PC-9 (cell line): ENCODE measurements at regions not wholly inside any gene's neighbourhood (a gene's known extent, or its start where the extent isn't known, plus 50 kb on each side); places are given as distances from the start of the nearest gene placed in this dataset.

ENCODE experiments used
- EZH2 ChIP-seq: fragments of 200-600 bp; sonication (generic); IDR thresholded peaks from 2 replicates; pipeline ENCODE4 v1.8.0; 2017; ENCODE audit warnings: antibody characterized with exemption, low read depth
- TF ChIP-seq, protein P1 (sequence below): fragments of 200-600 bp; sonication (generic); conservative IDR thresholded peaks from 2 replicates; pipeline ENCODE4 v1.6.1; 2017; ENCODE audit warnings: mixed run types, antibody characterized with exemption, mild to moderate bottlenecking, moderate library complexity

DNA sequence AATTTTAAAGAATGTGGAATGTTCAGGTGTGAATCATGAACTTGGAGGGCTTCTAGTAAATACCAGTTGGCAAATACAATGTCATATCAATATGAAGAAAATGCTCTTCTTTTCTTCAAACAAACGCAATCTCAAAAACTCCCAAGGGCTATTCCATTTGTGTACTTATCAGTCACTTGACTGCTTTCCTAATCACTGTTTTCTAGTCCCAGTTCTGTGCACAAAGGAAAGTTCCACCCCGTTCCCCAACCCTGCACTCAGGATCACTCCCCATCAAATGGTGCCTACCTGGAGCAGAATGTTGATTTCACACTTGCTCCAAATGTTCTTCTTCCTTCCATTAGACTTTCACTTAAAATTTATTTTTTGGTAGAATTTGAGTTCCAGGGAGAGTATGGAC, 92.6 kb upstream of the RFC3 start:
- TF ChIP-seq, protein P1, sequence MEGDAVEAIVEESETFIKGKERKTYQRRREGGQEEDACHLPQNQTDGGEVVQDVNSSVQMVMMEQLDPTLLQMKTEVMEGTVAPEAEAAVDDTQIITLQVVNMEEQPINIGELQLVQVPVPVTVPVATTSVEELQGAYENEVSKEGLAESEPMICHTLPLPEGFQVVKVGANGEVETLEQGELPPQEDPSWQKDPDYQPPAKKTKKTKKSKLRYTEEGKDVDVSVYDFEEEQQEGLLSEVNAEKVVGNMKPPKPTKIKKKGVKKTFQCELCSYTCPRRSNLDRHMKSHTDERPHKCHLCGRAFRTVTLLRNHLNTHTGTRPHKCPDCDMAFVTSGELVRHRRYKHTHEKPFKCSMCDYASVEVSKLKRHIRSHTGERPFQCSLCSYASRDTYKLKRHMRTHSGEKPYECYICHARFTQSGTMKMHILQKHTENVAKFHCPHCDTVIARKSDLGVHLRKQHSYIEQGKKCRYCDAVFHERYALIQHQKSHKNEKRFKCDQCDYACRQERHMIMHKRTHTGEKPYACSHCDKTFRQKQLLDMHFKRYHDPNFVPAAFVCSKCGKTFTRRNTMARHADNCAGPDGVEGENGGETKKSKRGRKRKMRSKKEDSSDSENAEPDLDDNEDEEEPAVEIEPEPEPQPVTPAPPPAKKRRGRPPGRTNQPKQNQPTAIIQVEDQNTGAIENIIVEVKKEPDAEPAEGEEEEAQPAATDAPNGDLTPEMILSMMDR, result no peak
- no peak for TF ChIP-seq EZH2
